Ovary (tissue), 7 donors: ENCODE measurements at regions not wholly inside any gene's neighbourhood (a gene's known extent, or its start where the extent isn't known, plus 50 kb on each side); places are given as distances from the start of the nearest gene placed in this dataset.

Experiments
- DNase-seq, 5 donors: peaks; one replicate each; pipeline ENCODE4 v3.0.0-alpha.2; 2019 to 2020
- H3K27ac ChIP-seq, 2 donors: fragments of 200-600 bp; one replicate each; pipeline versions ENCODE4 v1.5.1 to v1.8.0; 2019 to 2022
- H3K27me3 ChIP-seq: fragments of 200-600 bp; one replicate; pipeline ENCODE4 v1.8.0; 2022
- H3K36me3 ChIP-seq: fragments of 200-600 bp; sonication (generic); one replicate; pipeline ENCODE4 v1.5.1; 2019
- H3K4me1 ChIP-seq: one replicate; pipeline ENCODE4 v1.8.1; 2013; ENCODE audit warnings: mild to moderate bottlenecking, moderate library complexity; ENCODE audit not compliant: insufficient read depth
- H3K4me3 ChIP-seq: fragments of 200-600 bp; sonication (generic); one replicate; pipeline ENCODE4 v1.5.1; 2017
- H3K9me3 ChIP-seq, 2 donors: fragments of 200-600 bp in 1 of 2; sonication (generic) in 1 of 2; one replicate each; pipeline versions ENCODE4 v1.5.1 to v1.8.1; 2013 to 2019; ENCODE audit warnings: mild to moderate bottlenecking in 1 of 2, moderate library complexity in 1 of 2
- EP300 ChIP-seq: sonication (generic); formaldehyde crosslinking; IDR thresholded peaks from one replicate; pipeline ENCODE4 v1.6.1; 2017; ENCODE audit warnings: antibody characterized with exemption
- POLR2A ChIP-seq: fragments of 450-650 bp; IDR thresholded peaks from one replicate; pipeline ENCODE4 v1.6.1; 2017; ENCODE audit warnings: antibody characterized with exemption, mild to moderate bottlenecking, moderate library complexity
- WGBS, 3 donors: extraction: QIAGEN DNeasy Blood & Tissue Kit in 1 of 3; methylation state at CpG; one replicate each; pipeline versions ENCODE4 v1.1.5 to v1.1.7; 2013 to 2017; 5-methylcytosine and 5-hydroxymethylcytosine counted together
- intact Hi-C, 4 donors: fragments of 100-400 bp; cut with DNase I; formaldehyde crosslinking; loops; one replicate each; pipeline versions ENCODE4 v1.11.0 to v1.15.1; 2022 to 2023
- TF ChIP-seq, protein P1 (sequence below), 3 donors: fragments of 450-650 bp in 2 of 3; fragments of 200-600 bp in 1 of 3; IDR thresholded peaks; one replicate each; pipeline versions ENCODE4 v1.5.1 to v1.8.0; 2016 to 2022; ENCODE audit warnings: antibody characterized with exemption in 3 of 3, mild to moderate bottlenecking in 1 of 3
- donor health status: DM: no; HTN: no; CAD: no; lungs with moderate emphysema.
- donor health status: DM: no; HTN: no; CAD: no.
- donor health status: Bipolar disorder and iron deficiency.
- donor health status: DM: no; HTN: no; CAD: no.
- donor health status: DM: yes; HTN: yes; CAD: no.

DNA sequence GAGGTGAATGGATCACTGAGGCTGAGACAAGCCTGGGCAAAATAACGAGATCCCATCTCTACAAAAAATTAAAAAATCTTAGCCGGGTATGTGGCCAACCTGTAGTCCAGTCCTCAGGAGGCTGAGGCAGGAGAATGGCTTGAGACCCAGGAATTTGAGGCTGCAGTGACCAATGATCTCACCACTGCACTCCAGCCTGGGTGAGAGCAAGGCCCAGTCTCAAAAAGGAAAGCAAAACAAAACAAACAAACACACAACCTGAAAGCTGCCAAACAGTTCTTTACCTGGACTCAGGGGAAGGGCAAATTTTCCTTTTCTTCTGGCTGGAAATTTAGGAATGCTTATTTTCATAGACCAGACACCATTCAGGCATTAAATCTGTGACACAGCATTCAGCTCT lies 163.1 kb upstream of the FAT1 start:
- intact Hi-C loops = no loop called here
- 90 to 94% (median 93%) methylated on average over 2 of the region's 2 CpGs for WGBS, 3 donors
- Histone ChIP-seq H3K27ac (no peak overlapping the region), H3K36me3 (no peaks in the 10 kb centered on the region), H3K9me3 (no peaks in the 10 kb centered on the region), H3K4me1 (no peaks in the 10 kb centered on the region), H3K27me3 (no peaks in the 10 kb centered on the region), H3K4me3 (no peak overlapping the region)
- no peak for DNase-seq
- TF ChIP-seq POLR2A = no peak
- TF ChIP-seq, protein P1, sequence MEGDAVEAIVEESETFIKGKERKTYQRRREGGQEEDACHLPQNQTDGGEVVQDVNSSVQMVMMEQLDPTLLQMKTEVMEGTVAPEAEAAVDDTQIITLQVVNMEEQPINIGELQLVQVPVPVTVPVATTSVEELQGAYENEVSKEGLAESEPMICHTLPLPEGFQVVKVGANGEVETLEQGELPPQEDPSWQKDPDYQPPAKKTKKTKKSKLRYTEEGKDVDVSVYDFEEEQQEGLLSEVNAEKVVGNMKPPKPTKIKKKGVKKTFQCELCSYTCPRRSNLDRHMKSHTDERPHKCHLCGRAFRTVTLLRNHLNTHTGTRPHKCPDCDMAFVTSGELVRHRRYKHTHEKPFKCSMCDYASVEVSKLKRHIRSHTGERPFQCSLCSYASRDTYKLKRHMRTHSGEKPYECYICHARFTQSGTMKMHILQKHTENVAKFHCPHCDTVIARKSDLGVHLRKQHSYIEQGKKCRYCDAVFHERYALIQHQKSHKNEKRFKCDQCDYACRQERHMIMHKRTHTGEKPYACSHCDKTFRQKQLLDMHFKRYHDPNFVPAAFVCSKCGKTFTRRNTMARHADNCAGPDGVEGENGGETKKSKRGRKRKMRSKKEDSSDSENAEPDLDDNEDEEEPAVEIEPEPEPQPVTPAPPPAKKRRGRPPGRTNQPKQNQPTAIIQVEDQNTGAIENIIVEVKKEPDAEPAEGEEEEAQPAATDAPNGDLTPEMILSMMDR (IDR thresholded peaks at IDR 0.05) = no peak
- no peak for TF ChIP-seq EP300

DNA sequence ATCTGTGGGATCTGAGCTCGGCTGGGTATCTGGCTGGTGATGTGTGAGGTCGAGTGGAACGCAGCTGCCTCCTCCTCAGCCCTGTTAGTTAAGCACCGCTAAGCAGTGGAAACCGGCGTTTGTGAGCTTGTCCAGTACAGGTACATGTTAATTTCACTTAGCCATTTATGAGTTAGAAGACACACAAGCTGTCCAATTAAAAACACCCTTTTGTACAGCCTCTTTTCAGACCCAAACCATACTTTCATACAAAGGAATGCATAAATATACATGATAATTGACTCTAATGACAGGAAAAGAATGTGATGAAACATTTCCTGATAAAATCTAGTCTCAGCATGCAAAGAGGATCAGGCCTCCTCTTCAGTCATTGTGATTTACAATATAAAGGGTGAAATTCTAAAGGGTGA lies 163.6 kb upstream of the FAT1 start:
- 70 to 80% (median 74%) methylated on average over 6 of the region's 6 CpGs for WGBS, 3 donors
- no peak overlapping the region for H3K4me3 ChIP-seq
- no peaks in the 10 kb centered on the region for H3K9me3 ChIP-seq
- no peak for DNase-seq
- no peaks in the 10 kb centered on the region for H3K36me3 ChIP-seq
- H3K27me3 ChIP-seq = no peaks in the 10 kb centered on the region
- TF ChIP-seq POLR2A (no peak), EP300 (no peak)
- TF ChIP-seq, protein P1 (IDR thresholded peaks at IDR 0.05) = no peak
- H3K4me1 ChIP-seq = no peaks in the 10 kb centered on the region
- intact Hi-C loops = no loop called here
- no peak overlapping the region for H3K27ac ChIP-seq

- 84 to 90% (median 89%) methylated on average over 6 of the region's 6 CpGs for WGBS, 3 donors
- H3K27ac ChIP-seq = no peak overlapping the region
- H3K4me1 ChIP-seq = no peaks in the 10 kb centered on the region
- H3K27me3 ChIP-seq = no peaks in the 10 kb centered on the region
- no peak for TF ChIP-seq EP300
- TF ChIP-seq, protein P1 (IDR thresholded peaks at IDR 0.05) = no peak
- TF ChIP-seq POLR2A = no peak
- no peaks in the 10 kb centered on the region for H3K36me3 ChIP-seq
- H3K9me3 ChIP-seq = no peaks in the 10 kb centered on the region
- no peak for DNase-seq
- intact Hi-C loops = no loop called here
- no peak overlapping the region for H3K4me3 ChIP-seq
Observed at GRCh38 chr4:186887752-186888151, 164.1 kb upstream of the FAT1 start.

DNA sequence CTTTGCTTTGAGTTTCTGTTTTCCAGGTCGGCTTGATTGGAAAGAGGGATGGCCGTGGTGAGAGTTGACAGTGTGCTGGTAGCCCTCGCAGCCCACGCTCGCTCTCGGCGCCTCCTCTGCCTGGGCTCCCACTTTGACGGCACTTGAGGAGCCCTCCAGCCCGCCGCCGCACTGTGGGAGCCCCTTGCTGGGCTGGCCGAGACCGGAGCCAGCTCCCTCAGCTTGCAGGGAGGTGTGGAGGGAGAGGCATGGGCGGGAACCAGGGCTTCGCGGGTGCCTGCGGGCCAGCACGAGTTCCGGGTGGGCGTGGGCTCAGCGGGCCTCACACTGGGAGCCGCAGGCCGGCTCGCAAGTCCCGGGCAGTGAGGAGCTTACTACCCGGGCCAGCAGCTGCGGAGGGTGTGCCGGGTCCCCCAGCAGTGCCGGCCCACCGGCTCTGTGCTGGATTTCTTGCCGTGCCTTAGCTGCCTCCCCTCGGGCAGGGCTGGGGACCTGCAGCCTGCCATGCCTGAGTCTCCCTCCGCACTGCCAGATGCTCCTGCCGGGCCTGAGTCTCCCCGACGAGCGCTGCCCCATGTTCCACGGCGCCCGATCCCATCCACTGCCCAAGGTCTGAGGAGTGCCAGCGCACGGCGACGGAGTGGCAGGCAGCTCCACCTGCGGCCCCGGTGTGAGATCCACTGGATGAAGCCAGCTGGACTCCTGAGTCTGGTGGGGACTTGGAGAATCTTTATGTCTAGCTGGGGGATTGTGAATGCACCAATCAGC lies 166.4 kb upstream of the FAT1 start:
- Histone ChIP-seq H3K36me3 (no peaks in the 10 kb centered on the region), H3K4me1 (no peaks in the 10 kb centered on the region), H3K4me3 (no peak overlapping the region), H3K9me3 (no peaks in the 10 kb centered on the region), H3K27me3 (no peaks in the 10 kb centered on the region), H3K27ac (no peak overlapping the region)
- no peak for DNase-seq
- TF ChIP-seq POLR2A = no peak
- TF ChIP-seq, protein P1 (IDR thresholded peaks at IDR 0.05) = no peak
- no peak for TF ChIP-seq EP300
- WGBS, 3 donors = 92 to 94% (median 93%) methylated on average over 39 to 46 of the region's 46 CpGs
- intact Hi-C loops = no loop called here
